Trophoblast cell (in vitro differentiated cells and primary cell): ENCODE measurements at regions not wholly inside any gene's neighbourhood (a gene's known extent, or its start where the extent isn't known, plus 50 kb on each side); places are given as distances from the start of the nearest gene placed in this dataset.

Experiments used
- DNase-seq, 2 donors: peaks; one replicate each; pipeline ENCODE4 v3.0.0-alpha.2; 2016
- H2AFZ ChIP-seq: 2 replicates; pipeline ENCODE4 v1.6.1; 2013; ENCODE audit warnings: low read length, moderate library complexity, mild to moderate bottlenecking; ENCODE audit not compliant: insufficient read depth, poor library complexity
- H2AK5ac ChIP-seq: 2 replicates; pipeline ENCODE4 v1.6.1; 2013; ENCODE audit warnings: mild to moderate bottlenecking, low read length
- H2BK120ac ChIP-seq: 2 replicates; pipeline ENCODE4 v1.6.1; 2013; ENCODE audit warnings: low read length, mild to moderate bottlenecking, moderate library complexity; ENCODE audit not compliant: insufficient read depth, poor library complexity
- H2BK12ac ChIP-seq: 2 replicates; pipeline ENCODE4 v1.6.1; 2013; ENCODE audit warnings: mild to moderate bottlenecking, low read length, moderate library complexity
- H2BK5ac ChIP-seq: 2 replicates; pipeline ENCODE4 v1.6.1; 2013; ENCODE audit warnings: low read length, low read depth, moderate library complexity, mild to moderate bottlenecking; ENCODE audit not compliant: poor library complexity
- H3K14ac ChIP-seq: 2 replicates; pipeline ENCODE4 v1.6.1; 2013; ENCODE audit warnings: mild to moderate bottlenecking, low read length
- H3K18ac ChIP-seq: 2 replicates; pipeline ENCODE4 v1.6.1; 2013; ENCODE audit warnings: mild to moderate bottlenecking, low read length
- H3K23ac ChIP-seq: 2 replicates; pipeline ENCODE4 v1.6.1; 2013; ENCODE audit warnings: low read length
- H3K27ac ChIP-seq: 2 replicates; pipeline ENCODE4 v1.5.1; 2013; ENCODE audit warnings: low read depth, mild to moderate bottlenecking, inconsistent platforms, low read length, moderate library complexity
- H3K27me3 ChIP-seq: 2 replicates; pipeline ENCODE4 v1.6.1; 2013; ENCODE audit warnings: inconsistent platforms, mild to moderate bottlenecking, low read length, moderate library complexity; ENCODE audit not compliant: insufficient read depth
- H3K36me3 ChIP-seq, 2 experiments: 1 replicate in 1 of 2; 2 replicates in 1 of 2; pipeline ENCODE4 v1.6.1; 2013; ENCODE audit warnings: low read length in 2 of 2, mild to moderate bottlenecking in 2 of 2, moderate library complexity in 1 of 2; ENCODE audit not compliant: insufficient read depth in 2 of 2, control insufficient read depth in 1 of 2
- H3K4ac ChIP-seq: 2 replicates; pipeline ENCODE4 v1.6.1; 2013; ENCODE audit warnings: low read depth, mild to moderate bottlenecking, low read length, moderate library complexity
- H3K4me1 ChIP-seq, 2 experiments: 1 replicate in 1 of 2; 2 replicates in 1 of 2; pipeline ENCODE4 v1.6.1; 2013; ENCODE audit warnings: low read length in 2 of 2, mild to moderate bottlenecking in 2 of 2, moderate library complexity in 1 of 2; ENCODE audit not compliant: insufficient read depth in 2 of 2, control insufficient read depth in 1 of 2
- H3K4me2 ChIP-seq: 2 replicates; pipeline ENCODE4 v1.6.1; 2013; ENCODE audit warnings: inconsistent platforms, mild to moderate bottlenecking, low read length, moderate library complexity
- H3K4me3 ChIP-seq: 2 replicates; pipeline ENCODE4 v1.5.1; 2013; ENCODE audit warnings: mild to moderate bottlenecking, low read depth, low read length, inconsistent platforms
- H3K79me1 ChIP-seq: one replicate; pipeline ENCODE4 v1.6.1; 2013; ENCODE audit warnings: low read length
- H3K79me2 ChIP-seq: 2 replicates; pipeline ENCODE4 v1.6.1; 2013; ENCODE audit warnings: low read length, mild to moderate bottlenecking; ENCODE audit not compliant: control insufficient read depth, insufficient read depth, poor library complexity
- H3K9ac ChIP-seq: 2 replicates; pipeline ENCODE4 v1.6.1; 2013; ENCODE audit warnings: mild to moderate bottlenecking, low read length
- H3K9me3 ChIP-seq: 2 replicates; pipeline ENCODE4 v1.6.1; 2013; ENCODE audit warnings: low read depth, mild to moderate bottlenecking, control low read depth, inconsistent platforms, low read length; ENCODE audit not compliant: insufficient read depth
- H4K12ac ChIP-seq: 2 replicates; pipeline ENCODE4 v1.6.1; 2013; ENCODE audit warnings: low read depth, mild to moderate bottlenecking, low read length, moderate library complexity
- H4K8ac ChIP-seq: 2 replicates; pipeline ENCODE4 v1.6.1; 2013; ENCODE audit warnings: low read depth, mild to moderate bottlenecking, low read length, moderate library complexity
- H4K91ac ChIP-seq: one replicate; pipeline ENCODE4 v1.6.1; 2013; ENCODE audit warnings: low read depth, mild to moderate bottlenecking, low read length, moderate library complexity
- WGBS: extraction: QIAGEN DNeasy Blood & Tissue Kit; methylation state at CpG from one replicate; pipeline ENCODE4 v1.1.7; 2013; ENCODE audit warnings: missing lambda C conversion rate; ENCODE audit not compliant: insufficient read length, insufficient coverage; ENCODE audit errors: extremely low coverage; 5-methylcytosine and 5-hydroxymethylcytosine counted together

DNA sequence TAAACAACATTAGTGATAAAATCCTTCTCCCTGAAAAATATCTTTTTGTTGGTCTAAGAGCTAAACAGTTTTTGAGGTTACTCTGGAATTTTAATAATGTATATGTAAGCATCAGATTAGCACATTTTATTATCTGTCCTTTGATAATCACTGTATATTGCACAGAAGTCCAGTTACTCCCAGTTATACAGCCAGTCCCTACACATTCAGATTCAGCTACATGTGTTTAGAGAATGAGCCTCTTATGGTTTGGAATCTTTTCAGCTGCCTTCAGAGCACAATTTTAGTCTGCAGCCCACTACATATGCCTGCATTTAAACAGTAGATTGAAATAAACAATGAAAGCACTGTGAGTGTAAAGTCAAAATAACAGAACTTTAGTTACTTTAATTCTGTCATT, 438.2 kb downstream of the ARHGEF28 start:
- no peaks in the 10 kb centered on the region for H3K27me3 ChIP-seq
- no peak for DNase-seq
- H2BK5ac ChIP-seq = no peak overlapping the region
- H2BK120ac ChIP-seq = no peak overlapping the region
- no peak overlapping the region for H4K8ac ChIP-seq
- no peaks in the 10 kb centered on the region for H3K4me1 ChIP-seq
- H3K4ac ChIP-seq = no peak overlapping the region
- H2AK5ac ChIP-seq = no peak overlapping the region
- H3K23ac ChIP-seq = no peak overlapping the region
- H3K79me2 ChIP-seq = no peaks in the 10 kb centered on the region
- H2BK12ac ChIP-seq = no peak overlapping the region
- no peak overlapping the region for H3K14ac ChIP-seq
- H3K36me3 ChIP-seq = no peaks in the 10 kb centered on the region
- H3K4me3 ChIP-seq = no peak overlapping the region
- no peaks in the 10 kb centered on the region for H3K9me3 ChIP-seq
- no peak overlapping the region for H2AFZ ChIP-seq
- no peak overlapping the region for H3K18ac ChIP-seq
- peaks cover 6% of the 10 kb centered on the region for H3K79me1 ChIP-seq
- no peak overlapping the region for H3K4me2 ChIP-seq
- no peak overlapping the region for H3K27ac ChIP-seq
- no peak overlapping the region for H4K91ac ChIP-seq
- H4K12ac ChIP-seq = no peak overlapping the region
- H3K9ac ChIP-seq = no peak overlapping the region

DNA sequence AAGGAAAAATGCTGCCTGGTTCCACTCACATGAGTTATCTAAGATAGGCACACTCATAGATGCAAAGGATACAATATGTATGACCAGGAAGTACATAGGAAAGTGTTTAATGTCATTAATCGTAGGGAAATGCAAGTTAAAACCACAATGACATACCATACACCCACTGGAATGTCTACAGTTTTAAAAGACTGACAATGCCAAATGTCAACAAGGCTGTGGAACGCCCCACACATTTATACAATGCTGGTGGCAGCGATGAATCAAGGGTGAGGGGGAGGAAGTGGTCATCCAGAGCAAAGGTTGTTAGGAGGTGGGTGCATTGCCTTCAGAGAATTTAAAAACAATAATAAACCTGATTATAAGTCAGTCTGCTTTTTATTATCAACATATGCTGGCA, 437.8 kb downstream of the ARHGEF28 start:
- no peak overlapping the region for H3K23ac ChIP-seq
- H3K4me1 ChIP-seq = no peaks in the 10 kb centered on the region
- H2BK5ac ChIP-seq = no peak overlapping the region
- no peak overlapping the region for H2AFZ ChIP-seq
- no CpG with 5 or more reads among the region's 3 CpGs for WGBS
- peaks cover 6% of the 10 kb centered on the region for H3K79me1 ChIP-seq
- H4K8ac ChIP-seq = no peak overlapping the region
- no peak overlapping the region for H2BK12ac ChIP-seq
- peak; percentile 37 to 61 for DNase-seq
- no peak overlapping the region for H3K14ac ChIP-seq
- H3K9ac ChIP-seq = no peak overlapping the region
- no peak overlapping the region for H2BK120ac ChIP-seq
- H3K4me2 ChIP-seq = no peak overlapping the region
- no peak overlapping the region for H4K12ac ChIP-seq
- H3K36me3 ChIP-seq = no peaks in the 10 kb centered on the region
- no peak overlapping the region for H3K27ac ChIP-seq
- H2AK5ac ChIP-seq = no peak overlapping the region
- no peaks in the 10 kb centered on the region for H3K9me3 ChIP-seq
- no peak overlapping the region for H4K91ac ChIP-seq
- H3K4ac ChIP-seq = no peak overlapping the region
- no peak overlapping the region for H3K18ac ChIP-seq
- H3K4me3 ChIP-seq = no peak overlapping the region
- H3K79me2 ChIP-seq = no peaks in the 10 kb centered on the region
- no peaks in the 10 kb centered on the region for H3K27me3 ChIP-seq

DNA sequence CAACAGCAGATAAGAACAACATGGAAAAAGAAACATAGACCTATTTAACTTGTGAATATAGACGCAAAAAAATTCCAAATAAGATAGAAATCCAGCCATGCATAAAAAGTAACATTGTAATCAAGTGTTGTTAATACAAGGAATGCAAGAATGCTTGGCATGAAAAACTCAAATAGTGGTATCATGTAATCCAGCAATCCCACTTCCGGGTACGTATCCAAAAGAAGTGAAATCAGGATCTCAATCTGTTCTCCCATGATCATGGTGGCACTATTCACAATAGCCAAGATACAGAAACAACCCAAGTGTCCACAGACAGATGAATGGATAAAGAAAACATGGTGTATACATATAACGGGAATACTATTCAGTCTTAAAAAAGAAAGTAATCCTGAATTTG, 437.4 kb downstream of the ARHGEF28 start:
- no peak overlapping the region for H3K23ac ChIP-seq
- no peaks in the 10 kb centered on the region for H3K27me3 ChIP-seq
- H4K12ac ChIP-seq = no peak overlapping the region
- no peak overlapping the region for H2AFZ ChIP-seq
- peak in 1 of 2 donors; percentile 61 for DNase-seq
- no peak overlapping the region for H2BK120ac ChIP-seq
- H3K27ac ChIP-seq = no peak overlapping the region
- no peak overlapping the region for H3K9ac ChIP-seq
- H3K79me2 ChIP-seq = no peaks in the 10 kb centered on the region
- no peak overlapping the region for H3K4me2 ChIP-seq
- no peak overlapping the region for H3K4me3 ChIP-seq
- H3K79me1 ChIP-seq = peaks cover 5% of the 10 kb centered on the region
- no peak overlapping the region for H3K18ac ChIP-seq
- no peak overlapping the region for H3K14ac ChIP-seq
- H2BK12ac ChIP-seq = no peak overlapping the region
- no peak overlapping the region for H4K91ac ChIP-seq
- H2AK5ac ChIP-seq = no peak overlapping the region
- no peak overlapping the region for H4K8ac ChIP-seq
- H2BK5ac ChIP-seq = no peak overlapping the region
- H3K4ac ChIP-seq = no peak overlapping the region
- no peaks in the 10 kb centered on the region for H3K9me3 ChIP-seq
- no peaks in the 10 kb centered on the region for H3K4me1 ChIP-seq
- WGBS = no CpG with 5 or more reads among the region's 4 CpGs
- H3K36me3 ChIP-seq = no peaks in the 10 kb centered on the region

DNA sequence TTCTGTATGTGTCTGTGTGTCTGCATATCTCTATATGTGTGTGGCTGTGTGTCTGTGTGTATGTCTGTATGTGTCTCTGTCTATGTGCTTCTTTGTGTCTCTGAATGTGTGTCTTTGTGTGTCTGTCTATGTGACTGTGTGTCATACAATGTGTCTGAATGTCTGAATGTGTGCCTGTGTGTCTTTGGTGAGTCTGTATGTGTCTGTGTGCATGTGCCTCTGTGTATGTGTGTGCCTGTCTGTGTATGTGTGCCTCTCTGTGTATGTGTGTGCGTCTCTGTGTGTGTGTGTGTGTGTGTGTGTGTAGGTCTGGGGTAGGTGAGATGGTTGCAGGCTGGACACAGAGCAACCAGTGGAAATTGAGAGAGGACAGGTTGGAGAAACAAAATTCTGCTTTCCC, 435.3 kb downstream of the ARHGEF28 start:
- Histone ChIP-seq H3K23ac (peak overlapping the region; percentile 0), H2AK5ac (no peak overlapping the region), H3K4me1 (no peaks in the 10 kb centered on the region), H3K27ac (no peak overlapping the region), H3K9me3 (no peaks in the 10 kb centered on the region), H3K4ac (no peak overlapping the region), H2AFZ (no peak overlapping the region), H4K12ac (no peak overlapping the region), H3K79me1 (peaks cover 5% of the 10 kb centered on the region), H2BK120ac (no peak overlapping the region), H3K27me3 (no peaks in the 10 kb centered on the region), H3K36me3 (no peaks in the 10 kb centered on the region), H3K14ac (no peak overlapping the region), H3K4me2 (no peak overlapping the region), H4K8ac (no peak overlapping the region), H3K9ac (no peak overlapping the region), H3K79me2 (no peaks in the 10 kb centered on the region), H2BK5ac (no peak overlapping the region), H3K18ac (no peak overlapping the region), H4K91ac (peak overlapping the region; percentile 36), H2BK12ac (peak overlapping the region; percentile 12), H3K4me3 (peak overlapping the region; percentile 10)
- no peak for DNase-seq
- no CpG with 5 or more reads among the region's 1 CpG for WGBS
